ENCODE measurements at regions not wholly inside any gene's neighbourhood (a gene's known extent, or its start where the extent isn't known, plus 50 kb on each side); places are given as distances from the start of the nearest gene placed in this dataset.

DNA sequence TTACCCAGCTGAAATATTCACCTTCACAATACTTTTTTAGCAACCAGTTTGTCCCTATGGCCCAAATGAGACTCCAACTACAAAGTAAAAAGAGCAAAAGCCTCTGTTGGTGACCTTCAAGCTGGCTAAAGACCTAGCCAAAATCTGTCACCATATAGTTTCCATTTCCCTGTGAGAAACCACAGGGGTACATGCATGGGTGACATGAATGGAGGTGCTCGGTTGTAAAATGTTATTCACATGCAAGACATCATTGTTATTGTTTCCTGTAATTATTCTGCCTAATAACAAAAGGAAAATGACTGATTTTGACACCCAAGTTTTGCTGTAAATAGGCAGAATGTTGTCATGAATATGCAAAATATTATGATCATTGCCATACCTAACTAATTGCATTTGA, 285.3 kb downstream of the ZNF608 start:
- TF ChIP-seq, protein P1, sequence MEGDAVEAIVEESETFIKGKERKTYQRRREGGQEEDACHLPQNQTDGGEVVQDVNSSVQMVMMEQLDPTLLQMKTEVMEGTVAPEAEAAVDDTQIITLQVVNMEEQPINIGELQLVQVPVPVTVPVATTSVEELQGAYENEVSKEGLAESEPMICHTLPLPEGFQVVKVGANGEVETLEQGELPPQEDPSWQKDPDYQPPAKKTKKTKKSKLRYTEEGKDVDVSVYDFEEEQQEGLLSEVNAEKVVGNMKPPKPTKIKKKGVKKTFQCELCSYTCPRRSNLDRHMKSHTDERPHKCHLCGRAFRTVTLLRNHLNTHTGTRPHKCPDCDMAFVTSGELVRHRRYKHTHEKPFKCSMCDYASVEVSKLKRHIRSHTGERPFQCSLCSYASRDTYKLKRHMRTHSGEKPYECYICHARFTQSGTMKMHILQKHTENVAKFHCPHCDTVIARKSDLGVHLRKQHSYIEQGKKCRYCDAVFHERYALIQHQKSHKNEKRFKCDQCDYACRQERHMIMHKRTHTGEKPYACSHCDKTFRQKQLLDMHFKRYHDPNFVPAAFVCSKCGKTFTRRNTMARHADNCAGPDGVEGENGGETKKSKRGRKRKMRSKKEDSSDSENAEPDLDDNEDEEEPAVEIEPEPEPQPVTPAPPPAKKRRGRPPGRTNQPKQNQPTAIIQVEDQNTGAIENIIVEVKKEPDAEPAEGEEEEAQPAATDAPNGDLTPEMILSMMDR (conservative IDR thresholded peaks at IDR 0.05), result no peak
- no peak for TF ChIP-seq ZFX (IDR thresholded peaks at IDR 0.05)
